Lower leg skin (tissue), 3 donors: ENCODE measurements at regions not wholly inside any gene's neighbourhood (a gene's known extent, or its start where the extent isn't known, plus 50 kb on each side); places are given as distances from the start of the nearest gene placed in this dataset.

ENCODE experiments used
- POLR2A ChIP-seq, 2 donors: fragments of 450-650 bp; IDR thresholded peaks; one replicate each; pipeline ENCODE4 v1.6.1; 2016 to 2017; ENCODE audit warnings: antibody characterized with exemption in 2 of 2, mild to moderate bottlenecking in 1 of 2, moderate library complexity in 1 of 2
- TF ChIP-seq, protein P1 (sequence below), 3 donors: fragments of 450-650 bp; IDR thresholded peaks; one replicate each; pipeline ENCODE4 v1.5.1; 2016; ENCODE audit warnings: antibody characterized with exemption in 3 of 3, mild to moderate bottlenecking in 3 of 3, moderate library complexity in 2 of 3

DNA sequence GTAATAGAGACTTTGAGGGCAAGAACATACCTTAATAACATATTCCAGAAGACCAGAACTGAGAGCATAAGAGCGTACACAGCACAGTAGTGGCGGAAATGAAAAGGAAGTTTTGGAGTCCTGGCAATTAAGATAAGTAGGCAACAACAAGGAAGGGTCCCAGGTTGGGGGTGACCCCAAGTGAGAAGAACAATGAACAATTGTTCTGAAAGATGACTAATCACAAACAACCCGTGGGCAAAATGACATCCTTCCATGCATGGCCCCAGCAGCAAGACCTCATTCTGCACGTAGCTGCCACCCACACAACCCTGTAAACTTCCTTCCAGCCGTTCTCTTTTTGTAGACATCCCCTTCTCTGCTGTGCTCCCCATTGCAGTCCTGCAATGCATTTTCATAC, 384.4 kb upstream of the PABPC4L start:
- TF ChIP-seq, protein P1, sequence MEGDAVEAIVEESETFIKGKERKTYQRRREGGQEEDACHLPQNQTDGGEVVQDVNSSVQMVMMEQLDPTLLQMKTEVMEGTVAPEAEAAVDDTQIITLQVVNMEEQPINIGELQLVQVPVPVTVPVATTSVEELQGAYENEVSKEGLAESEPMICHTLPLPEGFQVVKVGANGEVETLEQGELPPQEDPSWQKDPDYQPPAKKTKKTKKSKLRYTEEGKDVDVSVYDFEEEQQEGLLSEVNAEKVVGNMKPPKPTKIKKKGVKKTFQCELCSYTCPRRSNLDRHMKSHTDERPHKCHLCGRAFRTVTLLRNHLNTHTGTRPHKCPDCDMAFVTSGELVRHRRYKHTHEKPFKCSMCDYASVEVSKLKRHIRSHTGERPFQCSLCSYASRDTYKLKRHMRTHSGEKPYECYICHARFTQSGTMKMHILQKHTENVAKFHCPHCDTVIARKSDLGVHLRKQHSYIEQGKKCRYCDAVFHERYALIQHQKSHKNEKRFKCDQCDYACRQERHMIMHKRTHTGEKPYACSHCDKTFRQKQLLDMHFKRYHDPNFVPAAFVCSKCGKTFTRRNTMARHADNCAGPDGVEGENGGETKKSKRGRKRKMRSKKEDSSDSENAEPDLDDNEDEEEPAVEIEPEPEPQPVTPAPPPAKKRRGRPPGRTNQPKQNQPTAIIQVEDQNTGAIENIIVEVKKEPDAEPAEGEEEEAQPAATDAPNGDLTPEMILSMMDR (IDR thresholded peaks at IDR 0.05) = no peak
- no peak for TF ChIP-seq POLR2A (IDR thresholded peaks at IDR 0.05)
